ENCODE measurements at regions not wholly inside any gene's neighbourhood (a gene's known extent, or its start where the extent isn't known, plus 50 kb on each side); places are given as distances from the start of the nearest gene placed in this dataset.

GRCh38 chr6:170046791-170047626 is 243.9 kb downstream of the DLL1 start:
- Histone ChIP-seq H3K4me2 (no peak overlapping the region), H3K79me2 (no peaks in the 10 kb centered on the region), H3K4me3 (no peak overlapping the region), H3K9me2 (replicated peaks; ENCODE audit: insufficient read depth) (no peaks in the 10 kb centered on the region), H4K20me1 (ENCODE audit: insufficient read depth, poor library complexity, severe bottlenecking) (no peaks in the 10 kb centered on the region), H3K9me3 (ENCODE audit: low read depth) (no peaks in the 10 kb centered on the region), H2AFZ (no peak overlapping the region), H3K36me3 (replicated peaks; ENCODE audit: insufficient read depth, low read depth) (no peaks in the 10 kb centered on the region), H3K27me3 (no peaks in the 10 kb centered on the region), H3K27ac (no peak overlapping the region), H3K4me1 (ENCODE audit: insufficient read depth) (peaks cover 4% of the 10 kb centered on the region)
- WGBS (ENCODE audit: low lambda C conversion rate, missing lambda C conversion rate), result 78% methylated on average over 18 of the region's 18 CpGs
- TF ChIP-seq EZH2phosphoT487 (IDR thresholded peaks at IDR 0.05; ENCODE audit: low read depth, severe bottlenecking, unreplicated experiment), result no peak
- TF ChIP-seq EZH2 (IDR thresholded peaks at IDR 0.05; ENCODE audit: borderline replicate concordance), result no peak
- TF ChIP-seq CTCF (IDR thresholded peaks at IDR 0.05; ENCODE audit: poor library complexity), result no peak
- no peak for DNase-seq (ENCODE audit: low spot score)

- no peaks in the 10 kb centered on the region for H3K9me3 ChIP-seq (ENCODE audit: low read depth)
- H3K4me3 ChIP-seq, result no peak overlapping the region
- no peaks in the 10 kb centered on the region for H3K27me3 ChIP-seq
- no peak overlapping the region for H3K27ac ChIP-seq
- H3K4me2 ChIP-seq, result no peak overlapping the region
- no peak overlapping the region for H2AFZ ChIP-seq
- no peaks in the 10 kb centered on the region for H4K20me1 ChIP-seq (ENCODE audit: insufficient read depth, poor library complexity, severe bottlenecking)
- H3K9me2 ChIP-seq (replicated peaks; ENCODE audit: insufficient read depth), result no peaks in the 10 kb centered on the region
- TF ChIP-seq EZH2 (IDR thresholded peaks at IDR 0.05; ENCODE audit: borderline replicate concordance), result no peak
- TF ChIP-seq CTCF (IDR thresholded peaks at IDR 0.05; ENCODE audit: poor library complexity), result no peak
- no peak for TF ChIP-seq EZH2phosphoT487 (IDR thresholded peaks at IDR 0.05; ENCODE audit: low read depth, severe bottlenecking, unreplicated experiment)
- H3K36me3 ChIP-seq (replicated peaks; ENCODE audit: insufficient read depth, low read depth), result no peaks in the 10 kb centered on the region
- no peaks in the 10 kb centered on the region for H3K79me2 ChIP-seq
- no peak for DNase-seq (ENCODE audit: low spot score)
- peaks cover 4% of the 10 kb centered on the region for H3K4me1 ChIP-seq (ENCODE audit: insufficient read depth)
- WGBS (ENCODE audit: low lambda C conversion rate, missing lambda C conversion rate), result 88% methylated on average over 29 of the region's 33 CpGs
These were observed 244.8 kb downstream of the DLL1 start for GRCh38 chr6:170045981-170046667.

GRCh38 chr6:170045563-170045960 is 245.3 kb downstream of the DLL1 start:
- Histone ChIP-seq H4K20me1 (ENCODE audit: insufficient read depth, poor library complexity, severe bottlenecking) (no peaks in the 10 kb centered on the region), H3K4me3 (no peak overlapping the region), H3K36me3 (replicated peaks; ENCODE audit: insufficient read depth, low read depth) (no peaks in the 10 kb centered on the region), H3K79me2 (no peaks in the 10 kb centered on the region), H3K27me3 (no peaks in the 10 kb centered on the region), H3K4me1 (ENCODE audit: insufficient read depth) (peaks cover 4% of the 10 kb centered on the region), H3K9me3 (ENCODE audit: low read depth) (no peaks in the 10 kb centered on the region), H3K9me2 (replicated peaks; ENCODE audit: insufficient read depth) (no peaks in the 10 kb centered on the region), H2AFZ (no peak overlapping the region), H3K4me2 (no peak overlapping the region), H3K27ac (no peak overlapping the region)
- WGBS (ENCODE audit: low lambda C conversion rate, missing lambda C conversion rate), result 89% methylated on average over 7 of the region's 7 CpGs
- TF ChIP-seq EZH2 (IDR thresholded peaks at IDR 0.05; ENCODE audit: borderline replicate concordance) (no peak), CTCF (IDR thresholded peaks at IDR 0.05; ENCODE audit: poor library complexity) (no peak), EZH2phosphoT487 (IDR thresholded peaks at IDR 0.05; ENCODE audit: low read depth, severe bottlenecking, unreplicated experiment) (no peak)
- DNase-seq (ENCODE audit: low spot score), result no peak
